COLO668 (cell line): ENCODE measurements at regions not wholly inside any gene's neighbourhood (a gene's known extent, or its start where the extent isn't known, plus 50 kb on each side); places are given as distances from the start of the nearest gene placed in this dataset.
"Not testable (repeated sequence)": the region's sequence is repeated elsewhere in the genome, so short reads cannot be mapped to it uniquely, and the experiment has no call there.

ENCODE experiments used
- DNase-seq: peaks from one replicate; lab custom pipeline; 2025; ENCODE audit not compliant: unreplicated experiment; lab: John Stamatoyannopoulos, UW

DNA sequence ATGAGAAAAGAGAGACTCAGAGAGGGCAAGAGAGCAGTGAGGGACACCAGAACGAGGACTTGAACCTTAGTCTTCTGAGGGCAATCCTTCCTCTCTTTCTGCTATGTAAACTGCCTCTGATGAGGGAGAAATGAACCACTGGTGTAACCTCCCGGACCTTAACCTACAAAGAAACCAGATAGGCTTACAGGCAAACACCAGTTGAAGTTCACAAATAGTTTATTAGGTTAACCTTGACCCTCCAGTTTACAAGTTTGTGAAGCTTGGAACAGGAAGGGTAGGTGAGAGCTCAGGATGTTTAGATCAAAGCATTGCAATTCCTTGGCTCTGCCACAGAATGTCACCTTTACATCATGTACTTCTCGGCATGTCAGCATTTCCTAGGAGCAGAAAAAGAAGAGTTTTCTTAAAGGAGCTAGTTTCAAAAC is 486.4 kb upstream of the SPRED2 start:
- DNase-seq: no peak

- no peak for DNase-seq
Measured at GRCh38 chr2:65917986-65918385, 485.6 kb upstream of the SPRED2 start.

GRCh38 chr2:65916785-65917295 is 484.4 kb upstream of the SPRED2 start:
- DNase-seq: no peak

GRCh38 chr2:65916177-65916576 is 483.8 kb upstream of the SPRED2 start:
- DNase-seq: no peak

GRCh38 chr2:65915273-65915672 is 482.9 kb upstream of the SPRED2 start:
- DNase-seq: no peak

DNA sequence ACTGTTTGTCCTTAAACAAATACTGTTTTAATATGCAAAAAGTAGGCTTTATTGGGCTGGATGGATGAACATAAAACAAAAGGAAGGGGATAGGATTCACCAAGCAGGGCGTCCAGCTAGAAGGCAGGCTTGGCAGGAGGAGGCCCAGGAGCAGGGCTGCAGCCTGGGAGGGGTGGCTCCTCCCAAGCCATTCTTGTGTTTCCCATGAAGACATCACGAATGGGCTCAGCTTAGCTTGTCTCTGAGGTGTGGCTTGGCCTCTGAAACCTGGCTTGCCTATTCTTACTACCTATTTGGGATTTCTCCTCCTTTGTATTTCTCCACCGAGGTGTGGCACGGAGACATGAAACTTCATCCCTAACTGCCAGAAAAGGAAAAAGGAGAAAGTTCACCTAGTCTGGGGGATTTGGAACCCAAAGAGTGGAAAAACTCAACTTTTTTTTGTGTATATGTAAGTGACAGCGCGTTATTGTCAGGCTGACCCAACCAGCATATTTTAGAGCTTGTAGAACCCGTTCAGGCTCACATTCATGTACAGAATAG is 481.9 kb upstream of the SPRED2 start:
- no peak for DNase-seq

GRCh38 chr2:65913813-65914212 is 481.4 kb upstream of the SPRED2 start:
- no peak for DNase-seq

DNA sequence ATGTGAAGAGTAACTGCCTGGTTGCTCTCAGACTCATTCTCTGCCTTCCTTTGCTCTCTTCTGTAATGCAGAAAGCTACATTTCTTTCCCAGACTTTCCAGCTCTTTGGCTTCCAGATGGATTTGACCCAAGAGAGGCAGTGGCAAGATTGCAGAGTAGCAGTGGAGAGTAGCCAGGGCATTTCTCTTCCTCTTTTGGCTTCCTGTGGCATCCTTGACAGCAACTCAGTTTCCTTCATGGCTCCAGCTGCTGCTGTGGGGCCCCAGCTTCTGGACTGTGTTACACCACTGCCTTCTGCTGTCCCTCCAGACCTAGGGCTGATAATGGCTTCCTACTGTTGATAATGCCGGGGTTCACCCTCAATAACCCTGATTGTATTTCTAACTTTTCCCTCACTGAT is 469.4 kb upstream of the SPRED2 start:
- no peak for DNase-seq

- DNase-seq: no peak
Measured at GRCh38 chr2:65896446-65896845, 464.0 kb upstream of the SPRED2 start.

DNA sequence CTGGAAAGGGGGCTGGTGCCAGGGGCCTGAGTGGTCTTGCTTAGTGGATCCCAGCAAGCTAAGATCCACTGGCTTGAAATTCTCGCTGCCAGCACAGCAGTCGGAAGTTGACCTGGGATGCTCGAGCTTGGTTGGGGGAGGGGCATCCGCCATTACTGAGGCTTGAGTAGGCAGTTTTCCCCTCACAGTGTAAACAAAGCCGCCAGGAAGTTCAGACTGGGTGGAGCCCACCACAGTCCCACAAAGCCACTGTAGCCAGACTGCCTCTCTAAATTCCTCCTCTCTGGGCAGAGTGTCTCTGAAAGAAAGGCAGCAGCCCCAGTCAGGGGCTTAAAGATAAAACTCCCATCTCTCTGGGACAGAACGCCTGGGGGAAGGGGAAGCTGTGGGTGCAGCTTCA is 457.7 kb upstream of the SPRED2 start:
- DNase-seq: not testable (repeated sequence)

GRCh38 chr2:65885266-65885665 is 452.9 kb upstream of the SPRED2 start:
- no peak for DNase-seq

DNA sequence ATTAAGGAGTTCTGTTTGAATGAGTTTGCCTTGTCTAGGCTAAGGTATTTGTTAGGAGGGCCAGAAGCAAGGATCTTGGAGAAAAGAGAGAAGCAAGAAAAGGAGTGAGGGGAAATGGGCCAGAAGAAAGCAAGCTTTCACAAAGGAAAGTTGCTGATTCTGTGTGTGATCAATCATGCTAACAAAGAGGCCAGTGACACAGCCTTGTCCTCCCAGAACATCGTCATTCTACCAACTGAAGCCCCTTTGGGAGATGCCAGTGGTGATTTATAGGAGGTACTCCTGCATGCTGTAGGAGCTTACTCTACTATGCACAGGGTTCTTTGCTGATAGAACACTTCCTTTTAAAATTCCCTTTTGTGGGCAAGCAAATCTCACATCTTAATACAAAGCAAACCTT is 449.2 kb upstream of the SPRED2 start:
- DNase-seq: no peak

DNA sequence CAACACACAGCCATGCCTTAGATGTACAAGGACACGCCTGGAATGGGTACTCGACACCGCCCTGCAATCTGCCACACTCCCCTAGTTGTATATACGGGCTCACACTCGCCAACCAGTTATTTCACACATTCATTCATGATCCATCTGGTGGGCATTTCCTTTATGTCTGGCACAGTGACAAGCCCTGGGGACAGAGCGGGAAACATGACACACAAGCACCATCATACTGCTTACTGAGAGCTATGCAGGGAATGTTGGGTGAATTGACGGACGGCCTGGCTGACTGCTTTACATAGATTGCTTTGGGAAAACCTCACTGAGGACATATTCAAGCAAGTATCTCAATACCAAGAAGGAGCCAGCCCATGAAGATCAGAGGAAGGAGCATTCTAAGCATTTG is 448.0 kb upstream of the SPRED2 start:
- no peak for DNase-seq

- DNase-seq: no peak
Measured at GRCh38 chr2:65878011-65878340, 445.6 kb upstream of the SPRED2 start.

- no peak for DNase-seq
Measured at GRCh38 chr2:65877331-65878010, 445.1 kb upstream of the SPRED2 start.

DNA sequence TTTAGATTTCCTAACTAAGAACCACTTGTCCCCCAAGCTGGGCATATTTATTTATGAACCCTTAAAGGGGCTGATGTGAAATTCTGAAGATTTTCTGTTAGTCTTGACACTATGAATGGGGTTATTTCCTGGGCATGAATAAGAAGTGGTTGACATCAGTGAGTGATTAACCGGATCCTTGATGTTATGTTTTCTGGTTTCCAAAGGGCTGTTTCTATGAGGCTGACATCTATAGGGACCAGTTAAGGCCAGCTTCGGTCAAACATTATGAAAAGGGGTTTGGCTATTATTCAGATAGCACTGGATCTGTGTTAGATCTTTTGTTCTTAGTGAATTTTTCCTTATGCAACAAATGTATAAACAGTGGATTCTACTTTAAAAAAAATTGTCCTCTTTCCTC is 443.7 kb upstream of the SPRED2 start:
- DNase-seq: no peak

DNA sequence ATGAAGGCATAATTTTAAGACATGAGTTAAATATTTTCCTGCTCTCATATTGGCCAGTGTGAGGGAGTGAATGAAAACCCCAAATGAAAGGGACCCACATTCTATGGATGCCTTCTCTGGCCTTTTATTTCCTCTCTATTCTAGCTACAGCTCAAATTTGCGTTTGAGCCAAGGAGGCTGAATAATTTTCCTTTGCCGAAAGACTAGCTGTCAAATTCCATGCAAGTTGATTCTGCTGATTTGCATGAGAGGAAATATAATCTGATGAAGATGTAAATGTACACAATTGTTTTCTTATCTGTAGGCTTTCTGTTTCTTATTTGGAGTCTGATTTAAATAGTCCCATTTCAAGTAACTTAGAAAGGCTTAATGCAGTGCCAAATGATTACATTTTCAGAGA is 438.4 kb upstream of the SPRED2 start:
- DNase-seq: no peak

- no peak for DNase-seq
Measured at GRCh38 chr2:65869296-65869695, 436.9 kb upstream of the SPRED2 start.

DNA sequence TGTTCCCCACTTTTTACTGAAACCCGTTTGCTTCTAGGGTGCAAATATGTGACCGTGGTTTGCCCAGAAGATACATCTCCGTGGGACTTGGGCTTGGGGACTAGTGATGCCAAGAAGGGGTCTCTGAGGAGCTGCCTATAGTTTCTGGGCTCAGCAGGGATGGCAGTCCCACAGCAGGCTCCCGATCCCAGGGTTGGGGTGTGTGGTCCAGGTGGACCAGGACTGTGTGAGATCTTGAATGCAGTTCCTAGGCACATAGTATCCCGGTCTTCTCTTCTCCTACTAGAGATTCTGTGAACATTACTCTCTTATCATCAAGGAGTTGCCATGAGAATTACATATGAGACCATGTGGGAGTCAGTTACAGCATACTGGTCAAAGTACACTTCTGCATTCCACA is 435.8 kb upstream of the SPRED2 start:
- DNase-seq: no peak

DNA sequence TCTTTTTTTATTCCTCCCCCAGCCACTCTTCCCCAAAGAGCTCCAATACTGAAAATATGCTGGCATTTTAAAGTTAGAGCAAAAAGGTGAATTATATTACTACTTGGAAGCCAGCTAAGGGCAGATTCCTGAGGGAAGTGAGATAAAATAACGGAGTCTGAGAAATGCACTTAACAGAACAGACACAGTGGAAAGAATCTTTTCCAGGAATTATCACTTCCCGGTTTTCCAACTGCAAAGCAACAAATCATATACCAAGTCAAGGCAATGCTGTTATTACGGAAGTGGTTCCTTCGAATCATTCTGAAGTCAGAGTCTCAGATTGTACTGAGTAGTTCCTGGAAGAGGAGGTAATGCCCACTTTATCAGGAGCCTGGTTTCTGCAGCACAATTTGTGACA is 435.0 kb upstream of the SPRED2 start:
- DNase-seq: no peak

- no peak for DNase-seq
Measured at GRCh38 chr2:65866148-65866547, 433.7 kb upstream of the SPRED2 start.

- no peak for DNase-seq
Measured at GRCh38 chr2:65864619-65865018, 432.2 kb upstream of the SPRED2 start.

DNA sequence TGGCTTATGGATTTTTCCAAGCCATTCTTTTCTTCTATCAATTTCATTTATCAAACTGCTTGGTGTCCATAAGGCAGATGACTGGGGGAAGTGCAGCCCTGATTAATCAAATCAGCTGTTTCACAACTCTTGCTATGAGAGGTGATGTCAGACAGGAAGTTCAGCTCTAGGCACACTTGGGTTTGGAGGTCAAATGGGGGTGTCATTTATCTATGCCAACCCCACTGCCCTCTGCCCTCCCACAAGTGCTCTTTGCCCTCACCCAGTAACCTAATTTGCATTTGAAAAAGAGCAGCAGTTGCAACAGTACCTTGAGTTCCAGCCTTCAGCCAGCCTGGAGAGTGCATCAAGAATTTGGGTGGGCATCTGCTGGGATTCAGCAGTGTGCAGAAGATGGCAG is 431.3 kb upstream of the SPRED2 start:
- DNase-seq: no peak
